IPS-20b (cell line): ENCODE measurements at regions not wholly inside any gene's neighbourhood (a gene's known extent, or its start where the extent isn't known, plus 50 kb on each side); places are given as distances from the start of the nearest gene placed in this dataset.

Source experiments
- H3K27ac ChIP-seq: one replicate; pipeline ENCODE4 v1.5.1; 2013; ENCODE audit warnings: low read length
- H3K27me3 ChIP-seq: 2 replicates; pipeline ENCODE4 v1.6.1; 2013; ENCODE audit warnings: mild to moderate bottlenecking, low read length, inconsistent platforms; ENCODE audit not compliant: insufficient read depth
- H3K36me3 ChIP-seq: 2 replicates; pipeline ENCODE4 v1.6.1; 2013; ENCODE audit warnings: low read depth, mild to moderate bottlenecking, inconsistent platforms, low read length, moderate library complexity; ENCODE audit not compliant: insufficient read depth
- H3K4me1 ChIP-seq: 2 replicates; pipeline ENCODE4 v1.6.1; 2013; ENCODE audit warnings: mild to moderate bottlenecking, control low read depth, inconsistent platforms, low read length, moderate library complexity; ENCODE audit not compliant: insufficient read depth
- H3K4me3 ChIP-seq: 2 replicates; pipeline ENCODE4 v1.5.1; 2013; ENCODE audit warnings: mild to moderate bottlenecking, low read length, inconsistent platforms
- H3K9ac ChIP-seq: 2 replicates; pipeline ENCODE4 v1.6.1; 2013; ENCODE audit warnings: low read depth, mild to moderate bottlenecking, inconsistent platforms, low read length, moderate library complexity
- H3K9me3 ChIP-seq: 2 replicates; pipeline ENCODE4 v1.6.1; 2013; ENCODE audit warnings: mild to moderate bottlenecking, low read depth, low read length, inconsistent platforms; ENCODE audit not compliant: insufficient read depth

GRCh38 chr6:48839206-48839605 lies 623.8 kb downstream of the MMUT start:
- Histone ChIP-seq H3K4me1 (peaks cover 3% of the 10 kb centered on the region; the same call in 1 of the 2 replicates), H3K36me3 (no peaks in the 10 kb centered on the region), H3K4me3 (peak overlapping the region; percentile 27; the same call in 1 of the 2 replicates), H3K9me3 (peaks cover 18% of the 10 kb centered on the region), H3K27ac (no peak overlapping the region), H3K27me3 (no peaks in the 10 kb centered on the region), H3K9ac (0 out of 2 replicates have a peak overlapping the region, but pooled peaks have one; percentile 35)

GRCh38 chr6:48837744-48838143 lies 625.3 kb downstream of the MMUT start:
- H3K27me3 ChIP-seq, result no peaks in the 10 kb centered on the region
- H3K4me3 ChIP-seq, result no peak overlapping the region
- H3K36me3 ChIP-seq, result no peaks in the 10 kb centered on the region
- H3K9me3 ChIP-seq, result peaks cover 18% of the 10 kb centered on the region
- no peak overlapping the region for H3K27ac ChIP-seq
- H3K4me1 ChIP-seq, result peaks cover 3% of the 10 kb centered on the region; the same call in 1 of the 2 replicates
- no peak overlapping the region for H3K9ac ChIP-seq

GRCh38 chr6:48835421-48835958 lies 627.6 kb downstream of the MMUT start:
- H3K36me3 ChIP-seq, result no peaks in the 10 kb centered on the region
- H3K27me3 ChIP-seq, result no peaks in the 10 kb centered on the region
- H3K4me3 ChIP-seq, result no peak overlapping the region
- H3K4me1 ChIP-seq, result peaks cover 3% of the 10 kb centered on the region; the same call in 1 of the 2 replicates
- H3K9me3 ChIP-seq, result peaks cover 2% of the 10 kb centered on the region; the same call in 1 of the 2 replicates
- H3K27ac ChIP-seq, result no peak overlapping the region
- H3K9ac ChIP-seq, result no peak overlapping the region

- no peaks in the 10 kb centered on the region for H3K27me3 ChIP-seq
- H3K9ac ChIP-seq, result no peak overlapping the region
- H3K4me3 ChIP-seq, result no peak overlapping the region
- H3K4me1 ChIP-seq, result peaks cover 4% of the 10 kb centered on the region
- H3K27ac ChIP-seq, result no peak overlapping the region
- no peaks in the 10 kb centered on the region for H3K36me3 ChIP-seq
- H3K9me3 ChIP-seq, result no peaks in the 10 kb centered on the region
Measured at GRCh38 chr6:48834706-48835105, 628.3 kb downstream of the MMUT start.

GRCh38 chr6:48833916-48834315 lies 629.1 kb downstream of the MMUT start:
- no peaks in the 10 kb centered on the region for H3K36me3 ChIP-seq
- no peak overlapping the region for H3K4me3 ChIP-seq
- H3K27me3 ChIP-seq, result no peaks in the 10 kb centered on the region
- no peak overlapping the region for H3K9ac ChIP-seq
- H3K9me3 ChIP-seq, result no peaks in the 10 kb centered on the region
- no peak overlapping the region for H3K27ac ChIP-seq
- peaks cover 10% of the 10 kb centered on the region for H3K4me1 ChIP-seq

GRCh38 chr6:48826901-48827701 lies 636.0 kb downstream of the MMUT start:
- Histone ChIP-seq H3K27ac (no peak overlapping the region), H3K27me3 (no peaks in the 10 kb centered on the region; the same call in 1 of the 2 replicates), H3K4me1 (peaks cover 7% of the 10 kb centered on the region; the same call in 1 of the 2 replicates), H3K9ac (no peak overlapping the region), H3K4me3 (no peak overlapping the region), H3K36me3 (no peaks in the 10 kb centered on the region), H3K9me3 (no peaks in the 10 kb centered on the region)

GRCh38 chr6:48826152-48826515 lies 636.9 kb downstream of the MMUT start:
- H3K9ac ChIP-seq, result no peak overlapping the region
- no peak overlapping the region for H3K4me3 ChIP-seq
- H3K9me3 ChIP-seq, result no peaks in the 10 kb centered on the region
- H3K4me1 ChIP-seq, result peaks cover 7% of the 10 kb centered on the region; the same call in 1 of the 2 replicates
- no peaks in the 10 kb centered on the region; the same call in 1 of the 2 replicates for H3K27me3 ChIP-seq
- no peak overlapping the region for H3K27ac ChIP-seq
- H3K36me3 ChIP-seq, result no peaks in the 10 kb centered on the region

- Histone ChIP-seq H3K27me3 (no peaks in the 10 kb centered on the region; the same call in 1 of the 2 replicates), H3K27ac (no peak overlapping the region), H3K9me3 (no peaks in the 10 kb centered on the region), H3K4me3 (no peak overlapping the region), H3K36me3 (no peaks in the 10 kb centered on the region), H3K9ac (no peak overlapping the region), H3K4me1 (peaks cover 7% of the 10 kb centered on the region; the same call in 1 of the 2 replicates)
Measured at GRCh38 chr6:48825501-48826151, 637.4 kb downstream of the MMUT start.

- Histone ChIP-seq H3K4me1 (no peaks in the 10 kb centered on the region), H3K27me3 (no peaks in the 10 kb centered on the region), H3K4me3 (no peak overlapping the region), H3K27ac (no peak overlapping the region), H3K9ac (no peak overlapping the region), H3K36me3 (no peaks in the 10 kb centered on the region), H3K9me3 (no peaks in the 10 kb centered on the region)
Measured at GRCh38 chr6:48818052-48818412, 645.0 kb downstream of the MMUT start.

- no peak overlapping the region for H3K27ac ChIP-seq
- H3K4me1 ChIP-seq, result no peaks in the 10 kb centered on the region
- H3K27me3 ChIP-seq, result no peaks in the 10 kb centered on the region
- H3K4me3 ChIP-seq, result no peak overlapping the region
- H3K36me3 ChIP-seq, result no peaks in the 10 kb centered on the region
- no peak overlapping the region for H3K9ac ChIP-seq
- H3K9me3 ChIP-seq, result no peaks in the 10 kb centered on the region
Measured at GRCh38 chr6:48817333-48818051, 645.6 kb downstream of the MMUT start.

- Histone ChIP-seq H3K27me3 (no peaks in the 10 kb centered on the region), H3K36me3 (no peaks in the 10 kb centered on the region), H3K9me3 (no peaks in the 10 kb centered on the region), H3K4me3 (no peak overlapping the region), H3K4me1 (no peaks in the 10 kb centered on the region), H3K9ac (no peak overlapping the region), H3K27ac (no peak overlapping the region)
Measured at GRCh38 chr6:48814957-48815356, 648.1 kb downstream of the MMUT start.
